NCI-H510A treated with DMSO at 0.1 percent for 48 hours (cell line): ENCODE measurements at regions not wholly inside any gene's neighbourhood (a gene's known extent, or its start where the extent isn't known, plus 50 kb on each side); places are given as distances from the start of the nearest gene placed in this dataset.

ENCODE experiments used
- DNase-seq: peaks from one replicate; lab custom pipeline; 2025; lab: John Stamatoyannopoulos, UW

DNA sequence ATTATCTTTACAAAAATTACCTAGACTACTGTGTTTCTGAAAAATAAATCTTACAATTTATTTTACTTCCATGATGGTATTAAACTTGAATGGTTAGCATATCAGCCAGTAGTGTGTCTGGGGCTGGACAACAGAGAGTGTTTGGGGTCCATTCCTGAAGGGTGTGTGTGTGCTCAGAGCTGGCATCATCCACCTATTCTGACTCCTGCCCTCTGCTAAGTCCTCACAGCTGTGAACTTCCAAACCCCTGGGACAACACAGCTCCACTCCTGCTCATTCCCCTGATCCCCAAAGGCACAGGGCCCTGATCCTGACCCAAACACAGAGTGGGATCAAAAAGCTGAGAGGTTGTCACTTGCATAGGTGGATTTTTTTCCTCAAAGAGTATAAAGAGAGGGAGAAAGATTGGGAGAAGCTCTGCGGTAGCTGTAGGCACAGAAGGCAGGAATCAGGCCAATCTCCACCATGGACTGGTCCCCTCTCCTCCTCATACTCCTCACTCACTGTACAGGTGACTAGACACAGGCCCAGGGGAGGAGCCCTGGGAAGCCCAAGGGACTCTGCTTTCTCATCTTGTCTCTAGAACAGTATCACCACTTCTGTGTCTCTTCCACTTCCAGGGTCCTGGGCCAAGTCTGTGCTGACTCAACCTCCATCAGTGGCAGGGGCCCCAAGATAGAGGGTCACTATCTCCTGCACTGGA is 55.7 kb upstream of the TOP3B start:
- no peak for DNase-seq

- DNase-seq, result no peak
Measured at GRCh38 chr22:22037740-22038139, 55.2 kb upstream of the TOP3B start.

- no peak for DNase-seq
Measured at GRCh38 chr22:22037229-22037628, 54.6 kb upstream of the TOP3B start.

DNA sequence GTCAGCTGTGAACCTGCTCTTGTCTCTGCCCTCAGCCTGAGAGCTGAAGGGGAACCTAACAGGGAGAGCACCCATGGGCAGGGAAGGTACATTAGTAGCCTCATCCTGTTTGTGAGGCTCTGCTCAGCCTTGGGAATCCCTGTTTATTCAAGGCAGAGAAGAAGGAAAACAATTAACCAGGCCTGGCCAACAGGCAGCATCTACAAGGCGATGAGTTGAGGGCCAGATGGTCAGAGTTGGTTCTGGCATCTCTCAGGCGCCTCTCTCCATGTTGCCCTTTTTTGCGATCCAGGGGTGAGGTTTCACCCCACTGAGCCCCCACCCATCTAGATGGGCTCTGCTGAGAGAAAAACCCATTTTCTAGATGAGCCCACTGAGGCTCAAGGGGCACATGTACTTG is 54.0 kb upstream of the TOP3B start:
- DNase-seq, result no peak

- no peak for DNase-seq
Measured at GRCh38 chr22:22035771-22036314, 53.3 kb upstream of the TOP3B start.

- no peak for DNase-seq
Measured at GRCh38 chr22:22035203-22035602, 52.6 kb upstream of the TOP3B start.

GRCh38 chr22:22034469-22035132 is 52.0 kb upstream of the TOP3B start:
- DNase-seq, result no peak

- DNase-seq, result no peak
Measured at GRCh38 chr22:22033803-22034468, 51.3 kb upstream of the TOP3B start.

DNA sequence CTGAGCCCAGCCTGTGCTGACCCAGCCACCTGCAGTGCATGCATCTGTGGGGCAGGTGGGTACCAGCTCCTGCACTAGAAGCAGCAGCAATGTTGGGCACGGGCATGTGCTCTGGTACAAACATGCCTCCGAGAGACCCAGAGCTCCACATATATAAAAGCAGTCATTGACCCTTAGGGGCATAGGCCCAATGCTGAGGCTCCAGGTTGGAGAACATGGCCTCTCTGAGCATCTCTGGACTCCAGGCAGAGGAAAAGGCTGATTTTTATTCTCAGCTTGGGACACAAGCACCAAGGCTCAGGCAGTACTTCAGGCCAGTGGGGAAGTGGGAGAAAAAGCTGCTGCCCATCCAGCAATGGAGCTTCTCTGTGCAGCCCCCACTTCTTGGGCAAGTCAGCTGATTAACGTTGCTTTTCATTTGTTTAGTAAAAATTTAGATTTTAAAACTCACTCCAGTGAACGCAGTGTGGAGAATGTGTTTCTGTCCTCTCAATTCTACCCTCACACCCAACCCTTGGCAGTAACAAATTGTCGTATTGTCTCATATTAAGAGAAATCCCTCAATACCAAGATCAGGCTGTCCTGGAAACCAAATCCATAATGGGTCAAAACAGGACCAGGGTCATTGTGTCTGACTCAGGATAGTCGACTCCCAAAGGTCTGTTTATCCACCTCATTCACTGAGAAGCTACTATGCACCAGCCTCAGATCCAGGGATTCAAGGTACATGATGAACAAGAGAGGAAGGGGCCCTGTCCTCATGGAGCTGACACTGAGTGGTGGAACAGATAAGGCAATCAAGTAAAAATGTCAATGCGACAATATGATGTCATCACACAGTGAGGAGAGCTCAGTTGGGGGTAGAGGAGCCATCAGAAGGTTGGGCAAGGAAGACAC is 50.6 kb upstream of the TOP3B start:
- DNase-seq, result no peak

DNA sequence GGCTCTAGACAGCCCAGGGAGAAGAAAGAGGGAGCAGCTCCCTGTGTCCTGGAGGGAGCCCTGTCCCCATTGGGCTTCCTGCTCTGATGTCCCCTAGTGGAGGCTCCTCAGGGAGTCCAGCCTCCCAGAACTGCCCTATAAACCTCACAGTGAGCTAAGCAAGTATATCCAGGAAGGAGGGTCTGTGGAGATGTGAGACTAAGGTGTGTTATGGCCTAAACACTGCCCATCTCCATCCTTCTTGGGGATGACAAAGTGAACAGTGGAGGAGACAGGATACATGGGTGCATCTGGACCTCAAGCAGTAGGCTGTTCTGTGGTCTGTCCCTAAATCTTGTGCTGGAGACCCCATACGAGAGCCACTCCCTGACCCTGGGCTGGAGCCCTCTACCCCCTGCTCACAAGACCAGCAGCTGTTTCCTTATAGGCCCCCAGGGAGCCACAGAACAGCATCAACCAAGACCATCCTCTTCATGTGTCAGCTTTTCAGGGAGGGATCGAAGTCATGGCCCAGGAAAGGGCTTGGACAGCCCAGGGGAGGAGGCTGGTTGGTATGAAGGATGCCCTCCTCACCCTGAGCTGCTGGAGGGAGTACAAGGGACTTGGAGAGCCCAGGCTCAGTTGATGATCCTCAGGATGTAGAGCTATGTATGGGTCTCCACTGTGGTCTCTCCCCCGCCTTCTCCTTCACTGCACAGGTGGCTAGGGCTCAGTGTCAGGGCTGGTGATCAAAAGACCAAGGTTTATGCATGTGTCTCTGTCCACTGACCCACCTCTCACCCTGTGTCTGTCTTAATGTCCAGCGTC is 49.7 kb upstream of the TOP3B start:
- DNase-seq, result no peak
